HG03175 (cell line): ENCODE measurements at regions not wholly inside any gene's neighbourhood (a gene's known extent, or its start where the extent isn't known, plus 50 kb on each side); places are given as distances from the start of the nearest gene placed in this dataset.
"Not testable (repeated sequence)": the region's sequence is repeated elsewhere in the genome, so short reads cannot be mapped to it uniquely, and the experiment has no call there.

Source experiments
- ATAC-seq: cut with Tn5 transposase; IDR thresholded peaks from one replicate; pipeline ENCODE4 v1.9.1; 2021; ENCODE audit warnings: mild to moderate bottlenecking, moderate library complexity; ENCODE audit not compliant: unreplicated experiment

GRCh38 chr22:49340406-49340805, 487.3 kb downstream of the BRD1 start:
- no peak for ATAC-seq

- ATAC-seq = not testable (repeated sequence)
These were observed 491.2 kb downstream of the BRD1 start for GRCh38 chr22:49336483-49336882.

GRCh38 chr22:49334976-49335375, 492.7 kb downstream of the BRD1 start:
- ATAC-seq = no peak

GRCh38 chr22:49334449-49334789, 493.3 kb downstream of the BRD1 start:
- ATAC-seq = no peak

GRCh38 chr22:49333206-49333605, 494.5 kb downstream of the BRD1 start:
- no peak for ATAC-seq

- ATAC-seq = no peak
These were observed 495.0 kb downstream of the BRD1 start for GRCh38 chr22:49332691-49333090.

GRCh38 chr22:49331878-49332277, 495.8 kb downstream of the BRD1 start:
- no peak for ATAC-seq

DNA sequence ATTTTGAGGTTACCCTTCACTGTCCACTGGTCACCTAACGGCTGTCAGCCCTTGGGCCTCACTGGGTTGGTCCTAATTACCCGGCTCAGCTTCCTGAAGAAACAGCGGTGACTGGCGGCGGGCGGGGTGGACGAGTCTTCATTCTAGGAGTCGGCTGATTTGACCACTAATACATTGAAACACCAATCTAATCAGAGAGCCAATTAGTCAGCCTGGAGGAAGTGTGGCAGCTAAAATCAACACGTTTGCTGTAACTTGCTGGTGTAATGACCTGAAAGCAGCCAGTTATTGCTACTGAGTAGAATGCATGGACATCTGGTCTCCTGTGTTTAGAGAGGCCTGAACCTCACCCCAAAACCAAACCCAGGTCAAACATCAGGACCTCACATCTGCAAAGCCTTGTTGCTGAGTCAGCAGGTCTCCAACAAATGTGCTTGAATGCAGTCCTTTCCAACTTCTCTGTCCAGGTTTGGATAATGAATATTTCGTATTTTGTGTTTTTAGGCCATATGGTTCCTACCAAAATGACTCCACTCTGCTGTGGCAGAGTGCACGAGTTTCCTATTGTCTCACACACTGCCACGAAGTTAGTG, 496.4 kb downstream of the BRD1 start:
- ATAC-seq = no peak

GRCh38 chr22:49330421-49331222, 497.1 kb downstream of the BRD1 start:
- ATAC-seq = no peak

GRCh38 chr22:49329636-49330035, 498.0 kb downstream of the BRD1 start:
- no peak for ATAC-seq

DNA sequence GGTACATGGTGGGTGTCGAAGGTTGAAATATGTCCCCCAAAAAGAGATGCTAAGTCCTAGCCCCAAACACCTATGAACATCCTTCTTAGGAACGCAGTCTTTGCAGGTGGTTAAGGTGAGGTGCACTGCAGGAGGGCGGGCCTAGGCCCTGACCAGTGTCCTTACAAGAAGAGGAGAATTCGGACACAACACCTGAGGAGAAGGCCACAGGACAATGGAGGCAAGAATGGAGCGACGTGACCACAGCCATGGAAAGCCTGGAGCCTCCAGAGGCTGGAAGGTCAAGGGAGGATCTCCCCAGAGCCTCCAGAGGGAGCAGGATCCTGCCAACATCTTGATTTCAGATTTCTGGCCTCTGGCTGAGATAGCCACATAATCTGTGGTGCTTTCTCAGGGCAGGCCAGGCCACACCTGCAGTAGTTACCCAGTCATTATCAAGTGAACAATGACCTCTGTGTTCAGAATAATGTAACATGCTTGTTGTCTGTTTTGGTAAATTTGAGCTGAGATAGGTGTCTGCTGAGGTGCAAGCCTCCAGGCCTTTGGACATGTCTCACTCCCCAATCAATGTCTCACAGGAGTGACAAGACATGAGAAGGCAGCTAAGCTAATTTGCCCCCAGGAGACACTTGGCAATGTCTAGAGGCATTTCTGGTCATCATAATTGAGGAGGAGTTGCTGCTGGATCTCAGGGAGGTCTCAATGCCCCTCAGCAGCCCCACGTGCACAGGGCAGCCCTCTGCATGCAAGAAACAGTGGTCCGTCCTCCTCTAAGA, 498.9 kb downstream of the BRD1 start:
- ATAC-seq = no peak

GRCh38 chr22:49328118-49328475, 499.6 kb downstream of the BRD1 start:
- ATAC-seq = no peak

GRCh38 chr22:49327411-49328117, 500.1 kb downstream of the BRD1 start:
- ATAC-seq = no peak

GRCh38 chr22:49326558-49326957, 501.1 kb downstream of the BRD1 start:
- ATAC-seq = no peak

DNA sequence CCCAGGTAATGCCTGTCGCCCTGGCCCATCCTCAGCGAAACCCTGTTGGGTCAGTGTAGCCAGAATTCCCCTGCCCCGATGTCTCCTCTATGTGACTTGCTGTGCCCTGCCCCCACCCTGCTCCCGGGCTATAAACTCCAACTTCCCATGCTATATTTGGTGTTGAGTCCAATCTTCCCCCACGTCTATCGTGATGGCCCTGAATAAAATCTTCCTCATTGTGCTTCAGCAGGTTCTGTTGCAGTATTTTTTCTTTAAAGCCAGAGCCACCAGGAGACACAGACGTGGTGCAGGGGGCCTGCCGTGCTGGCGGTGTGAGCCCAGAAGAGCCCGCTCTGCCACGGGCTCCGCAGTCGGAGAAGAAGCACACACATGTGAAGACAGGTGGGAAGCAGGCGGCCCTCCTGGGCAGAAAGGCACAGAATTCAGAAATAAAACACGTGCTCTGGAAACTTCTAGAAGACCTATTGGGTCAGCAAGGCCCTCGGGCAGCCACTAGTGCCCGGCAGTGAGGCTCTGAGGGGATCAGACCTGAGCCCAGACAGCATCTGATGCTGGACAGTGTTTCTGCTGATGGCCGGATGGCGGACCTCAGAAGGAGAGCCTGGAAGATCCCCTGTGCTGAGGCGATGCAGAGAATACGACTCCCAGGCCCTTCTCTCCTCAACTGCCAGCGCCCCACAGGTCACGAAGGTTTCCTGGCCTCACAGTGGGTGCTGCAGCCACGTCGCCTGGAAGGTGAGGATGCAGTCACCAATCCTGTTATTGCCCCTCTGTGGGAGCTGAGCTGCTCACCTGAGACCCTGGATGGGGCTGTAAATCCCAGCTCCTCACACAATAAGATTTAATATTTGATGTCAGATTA, 501.9 kb downstream of the BRD1 start:
- ATAC-seq = no peak

DNA sequence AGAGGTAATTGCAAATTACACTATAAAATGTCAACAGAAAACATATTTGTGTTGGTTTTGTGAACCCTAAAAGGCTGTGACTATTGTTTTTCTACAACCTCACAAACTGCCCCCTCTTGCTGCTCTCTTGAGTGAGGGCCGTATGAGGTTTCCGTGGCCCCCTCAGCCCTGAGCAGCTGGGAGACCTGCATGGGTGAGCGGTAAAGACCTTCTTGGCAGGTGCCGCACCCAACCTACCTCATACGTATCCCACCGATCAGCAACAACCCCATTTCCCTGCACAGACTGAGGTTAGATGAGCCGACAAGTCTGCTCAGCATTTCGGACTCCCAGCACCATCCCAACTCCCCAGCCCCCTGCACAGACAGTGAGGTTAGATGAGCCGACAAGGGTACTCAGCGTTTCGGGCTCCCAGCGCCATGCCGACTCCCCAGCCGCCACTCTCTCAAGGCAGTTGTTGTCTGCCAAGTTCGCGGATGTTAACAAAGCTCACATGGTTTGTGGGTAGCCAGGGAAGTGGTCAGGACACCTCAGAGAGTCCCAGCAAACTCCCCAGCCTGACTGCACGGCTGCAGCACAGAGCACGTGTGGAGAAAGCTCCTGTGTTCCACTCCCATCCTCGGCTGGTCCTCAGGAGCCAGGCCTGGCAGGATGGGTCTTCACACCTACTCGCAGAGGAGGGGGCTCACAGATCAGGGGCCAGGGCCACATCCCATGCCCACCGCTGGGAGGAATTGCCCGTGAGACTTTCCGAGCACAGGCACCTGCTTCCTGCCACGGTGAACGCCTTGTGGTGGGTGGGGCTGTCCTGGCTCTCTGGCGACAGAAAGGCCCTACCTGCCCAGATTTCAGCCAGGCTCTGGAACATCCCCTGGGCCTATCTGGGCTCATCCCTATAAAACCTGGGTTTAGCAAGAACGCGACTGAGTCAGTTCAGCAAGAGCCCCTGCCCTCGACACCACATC, 502.9 kb downstream of the BRD1 start:
- no peak for ATAC-seq

GRCh38 chr22:49323751-49324415, 503.8 kb downstream of the BRD1 start:
- ATAC-seq = no peak

- no peak for ATAC-seq
These were observed 504.6 kb downstream of the BRD1 start for GRCh38 chr22:49322861-49323622.
